ENCODE measurements at regions not wholly inside any gene's neighbourhood (a gene's known extent, or its start where the extent isn't known, plus 50 kb on each side); places are given as distances from the start of the nearest gene placed in this dataset.

DNA sequence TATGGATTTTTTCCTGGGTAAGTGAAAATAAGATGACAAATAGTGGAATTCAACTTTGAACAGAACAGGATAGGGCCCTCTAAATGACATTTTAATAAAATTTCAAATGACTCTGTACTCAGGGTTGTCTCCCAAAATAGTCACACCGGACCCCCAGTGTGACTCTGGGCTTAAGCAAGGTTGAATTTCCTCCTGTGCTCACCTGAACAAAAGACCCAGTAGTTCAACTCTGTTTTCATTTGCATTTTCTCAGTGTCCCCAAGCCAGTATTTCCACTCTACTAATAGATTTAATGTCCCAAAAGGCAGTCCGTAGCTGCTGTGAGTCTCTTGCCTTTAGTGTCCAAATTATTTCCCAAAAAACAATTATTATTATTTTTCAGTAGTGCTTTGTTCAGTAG lies 296.6 kb downstream of the PLOD2 start:
- TF ChIP-seq, protein P1, sequence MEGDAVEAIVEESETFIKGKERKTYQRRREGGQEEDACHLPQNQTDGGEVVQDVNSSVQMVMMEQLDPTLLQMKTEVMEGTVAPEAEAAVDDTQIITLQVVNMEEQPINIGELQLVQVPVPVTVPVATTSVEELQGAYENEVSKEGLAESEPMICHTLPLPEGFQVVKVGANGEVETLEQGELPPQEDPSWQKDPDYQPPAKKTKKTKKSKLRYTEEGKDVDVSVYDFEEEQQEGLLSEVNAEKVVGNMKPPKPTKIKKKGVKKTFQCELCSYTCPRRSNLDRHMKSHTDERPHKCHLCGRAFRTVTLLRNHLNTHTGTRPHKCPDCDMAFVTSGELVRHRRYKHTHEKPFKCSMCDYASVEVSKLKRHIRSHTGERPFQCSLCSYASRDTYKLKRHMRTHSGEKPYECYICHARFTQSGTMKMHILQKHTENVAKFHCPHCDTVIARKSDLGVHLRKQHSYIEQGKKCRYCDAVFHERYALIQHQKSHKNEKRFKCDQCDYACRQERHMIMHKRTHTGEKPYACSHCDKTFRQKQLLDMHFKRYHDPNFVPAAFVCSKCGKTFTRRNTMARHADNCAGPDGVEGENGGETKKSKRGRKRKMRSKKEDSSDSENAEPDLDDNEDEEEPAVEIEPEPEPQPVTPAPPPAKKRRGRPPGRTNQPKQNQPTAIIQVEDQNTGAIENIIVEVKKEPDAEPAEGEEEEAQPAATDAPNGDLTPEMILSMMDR (IDR thresholded peaks at IDR 0.05) = no peak
- no peak for TF ChIP-seq EP300 (IDR thresholded peaks at IDR 0.05)
- TF ChIP-seq POLR2A (IDR thresholded peaks at IDR 0.05) = no peak
